Kidney glomerular epithelial cell (primary cell): ENCODE measurements at regions not wholly inside any gene's neighbourhood (a gene's known extent, or its start where the extent isn't known, plus 50 kb on each side); places are given as distances from the start of the nearest gene placed in this dataset.

Source experiments
- DNase-seq: peaks from one replicate; lab custom pipeline; 2025; lab: John Stamatoyannopoulos, UW

DNA sequence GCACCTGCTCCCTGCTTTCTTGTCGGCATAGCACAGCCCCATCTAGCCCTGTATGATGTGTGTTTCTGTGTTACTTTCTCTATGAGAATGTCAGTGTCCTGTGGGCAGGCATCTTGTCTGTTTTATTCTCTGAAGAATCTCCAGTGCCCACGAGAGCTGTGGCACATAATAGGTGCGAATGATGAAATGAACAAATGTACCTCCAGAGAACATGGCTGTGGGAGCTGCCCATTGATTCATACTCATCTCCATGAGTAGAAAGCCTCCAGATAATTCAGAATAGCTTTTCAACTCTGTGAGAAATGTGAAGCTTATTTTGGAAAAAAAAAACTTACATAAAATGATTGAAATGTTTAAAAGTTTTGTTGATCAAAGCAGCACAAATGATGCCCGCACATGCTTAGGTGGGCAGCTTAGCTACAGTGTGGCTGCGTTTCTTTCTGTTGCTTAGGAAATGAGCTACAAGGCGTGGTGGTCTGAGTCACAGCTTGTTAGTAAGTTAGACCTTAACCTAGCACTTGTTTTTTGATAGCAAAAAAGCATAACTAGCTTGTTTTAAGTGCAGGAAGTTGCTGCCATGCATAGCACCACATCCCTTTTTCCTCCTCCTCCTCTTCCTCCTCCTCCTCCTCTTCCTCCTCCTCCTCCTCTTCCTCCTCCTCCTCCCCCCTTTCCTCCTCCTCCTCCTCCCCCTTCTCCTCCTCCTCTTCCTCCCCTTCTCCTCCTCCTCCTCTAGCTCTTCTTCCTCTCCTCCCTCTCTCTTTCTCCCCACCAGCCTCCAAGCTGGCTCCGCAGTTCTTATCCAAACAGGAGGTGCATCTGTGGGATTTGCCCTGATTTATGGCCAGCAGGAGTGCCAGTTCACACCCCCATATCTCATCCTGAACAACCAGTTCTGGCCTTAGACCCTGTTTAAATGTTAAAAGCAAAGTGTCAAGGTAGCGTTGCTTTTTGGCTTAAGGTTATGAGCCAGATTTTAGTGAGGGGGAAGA, 221.5 kb downstream of the IRF8 start:
- DNase-seq: no peak

DNA sequence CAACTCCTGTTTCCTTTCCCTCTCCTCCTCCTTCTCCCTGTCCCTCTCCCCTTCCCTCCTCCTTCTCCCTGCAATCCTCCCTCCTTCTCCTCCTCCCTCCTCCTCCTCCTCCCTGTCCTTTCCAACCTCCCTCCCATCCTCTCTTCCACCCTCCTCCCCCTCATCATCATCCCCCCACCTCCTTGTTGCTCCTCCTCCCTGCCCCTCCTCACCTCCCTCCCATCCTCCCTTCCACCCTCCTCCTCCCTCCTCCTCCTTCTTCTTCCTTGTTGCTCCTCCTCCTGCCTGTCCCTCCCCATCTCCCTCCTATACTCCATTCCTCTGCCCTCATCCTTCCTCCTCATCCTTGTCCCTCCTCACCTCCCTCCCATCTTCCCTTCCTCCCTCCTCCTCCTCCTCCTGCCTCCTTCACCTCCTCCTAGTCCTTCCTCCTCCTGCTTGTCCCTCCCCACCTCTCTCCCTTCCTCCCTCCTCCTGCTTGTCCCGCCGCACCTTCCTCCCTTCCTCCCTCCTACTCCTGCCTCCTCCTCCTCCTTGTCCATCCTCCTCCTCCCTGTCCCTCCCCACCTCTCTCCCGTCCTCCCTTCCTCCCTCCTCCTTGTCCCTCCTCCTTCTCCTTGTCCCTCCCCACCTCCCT, 222.5 kb downstream of the IRF8 start:
- DNase-seq: no peak

DNA sequence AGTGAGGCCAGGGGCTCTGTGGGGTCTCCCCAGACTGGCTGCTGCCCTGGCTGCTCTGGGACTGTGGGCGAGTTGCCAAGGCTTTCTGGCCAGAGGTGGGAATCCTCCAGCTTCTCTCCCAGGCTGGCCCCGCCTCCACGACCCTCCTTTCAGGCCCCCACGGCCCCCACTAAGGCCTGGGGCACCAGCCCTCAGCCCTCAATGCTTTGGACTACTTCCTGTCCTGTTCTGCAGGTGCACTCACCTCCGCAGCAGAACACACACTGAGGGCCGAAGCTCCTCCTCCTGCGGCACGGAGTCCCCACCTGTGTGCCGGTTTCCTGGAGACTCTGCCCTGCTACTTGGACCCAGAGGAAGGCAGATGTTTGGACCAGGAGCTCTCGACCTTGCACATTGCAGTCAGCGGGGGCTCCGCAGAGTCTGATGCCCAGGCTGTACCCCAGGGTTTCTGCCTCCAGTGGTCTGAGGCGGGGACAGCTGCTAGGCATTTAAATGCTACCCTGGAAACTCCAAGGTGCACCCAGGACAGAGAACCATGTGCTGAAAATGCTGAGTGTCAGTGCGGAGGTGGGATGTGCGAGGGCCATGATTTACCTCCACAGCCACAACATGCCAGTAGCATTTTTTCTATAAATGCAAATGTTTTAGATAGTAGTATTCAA, 223.8 kb downstream of the IRF8 start:
- DNase-seq: no peak

DNA sequence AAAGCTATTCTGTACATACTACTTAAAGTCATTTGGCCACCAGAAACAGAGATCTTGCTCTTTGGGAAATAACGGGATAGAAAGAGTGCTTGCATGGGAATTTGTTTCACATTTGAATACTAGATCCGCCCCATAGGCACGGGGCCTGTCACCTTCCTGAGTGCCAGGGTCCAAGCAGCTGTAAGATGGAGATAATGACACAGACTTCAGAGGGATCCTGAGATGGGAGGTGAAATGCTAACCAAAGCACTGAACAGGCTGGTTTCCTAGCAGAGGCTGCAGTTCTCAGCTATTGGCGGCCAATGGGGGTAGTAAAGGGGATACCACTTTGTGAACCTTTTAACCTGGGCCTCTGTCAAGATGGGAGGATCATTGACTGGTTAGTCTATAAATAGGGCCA, 225.4 kb downstream of the IRF8 start:
- DNase-seq: no peak

DNA sequence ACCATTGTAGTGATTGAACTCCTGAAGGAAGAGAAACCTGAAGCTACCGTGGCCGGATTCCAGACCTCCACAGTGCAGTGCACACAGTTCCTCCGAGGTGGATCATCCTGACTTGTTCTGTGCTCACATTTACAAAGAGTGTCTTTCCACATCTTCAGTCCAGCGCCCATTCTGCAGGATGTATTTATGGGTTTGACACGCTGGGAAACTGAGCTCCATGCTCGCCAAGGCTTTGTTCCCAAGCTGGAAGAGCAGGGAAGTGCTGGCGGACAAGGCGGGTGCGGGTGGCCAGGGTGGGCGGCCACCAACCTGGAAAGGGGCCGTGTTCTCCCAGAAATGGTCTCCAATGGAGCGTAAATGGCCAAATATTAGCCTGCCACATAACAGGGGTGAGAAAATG, 227.9 kb downstream of the IRF8 start:
- no peak for DNase-seq

DNA sequence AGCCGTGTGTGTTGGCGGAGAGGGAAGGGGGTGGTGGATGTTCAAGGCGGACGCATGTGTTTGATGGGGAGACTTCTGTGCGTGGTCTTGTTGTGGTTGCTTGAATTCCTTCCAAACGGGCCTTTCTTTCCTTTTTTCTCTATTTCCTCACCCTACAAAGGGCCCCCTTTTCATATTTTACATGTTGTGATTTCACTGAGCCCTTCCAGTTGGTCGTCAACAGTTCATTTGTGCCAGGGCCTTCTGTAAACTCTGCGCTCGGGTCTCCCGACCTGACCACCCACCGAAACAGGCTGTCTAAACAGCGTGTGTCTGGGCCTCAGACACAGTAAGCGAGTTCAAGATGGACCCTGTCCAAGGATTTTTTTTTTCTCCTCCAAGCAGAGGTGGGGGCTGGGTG, 228.4 kb downstream of the IRF8 start:
- DNase-seq: no peak

DNA sequence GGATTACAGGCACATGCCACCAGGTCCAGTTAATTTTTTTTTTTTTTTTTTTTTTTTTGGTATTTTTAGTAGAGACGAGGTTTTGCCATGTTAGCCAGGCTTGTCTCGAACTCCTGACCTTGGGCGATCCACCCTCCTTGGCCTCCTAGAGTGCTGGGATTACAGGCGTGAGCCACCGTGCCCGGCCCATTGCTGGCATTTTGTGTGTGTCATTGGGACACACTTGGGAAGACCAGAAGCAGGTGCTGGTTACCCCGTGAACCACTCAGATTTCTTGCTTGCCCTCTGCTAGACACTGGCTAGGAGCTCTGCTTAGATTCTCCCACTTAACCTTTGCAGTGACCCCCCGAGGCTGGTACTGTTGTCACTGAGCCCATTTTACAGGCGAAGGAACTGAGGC, 229.3 kb downstream of the IRF8 start:
- no peak for DNase-seq

DNA sequence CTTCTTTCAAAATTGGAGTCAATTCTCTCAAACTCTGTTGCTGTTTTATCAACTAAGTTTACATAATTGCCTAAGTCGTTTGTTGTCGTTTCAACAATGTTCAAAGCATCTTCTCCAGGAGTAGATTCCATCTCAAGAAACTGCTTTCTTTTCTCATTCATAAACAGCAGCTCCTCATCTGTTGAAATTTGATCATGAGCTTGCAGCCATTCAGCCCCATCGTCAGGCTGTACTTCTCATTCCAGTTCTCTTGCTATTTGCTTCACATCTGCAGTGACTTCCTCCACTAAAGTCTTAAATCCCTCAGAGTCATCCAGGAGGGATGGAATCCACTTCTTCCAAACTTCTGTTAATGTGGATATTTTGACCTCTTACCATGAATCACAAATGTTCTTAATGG, 230.6 kb downstream of the IRF8 start:
- DNase-seq: no peak

DNA sequence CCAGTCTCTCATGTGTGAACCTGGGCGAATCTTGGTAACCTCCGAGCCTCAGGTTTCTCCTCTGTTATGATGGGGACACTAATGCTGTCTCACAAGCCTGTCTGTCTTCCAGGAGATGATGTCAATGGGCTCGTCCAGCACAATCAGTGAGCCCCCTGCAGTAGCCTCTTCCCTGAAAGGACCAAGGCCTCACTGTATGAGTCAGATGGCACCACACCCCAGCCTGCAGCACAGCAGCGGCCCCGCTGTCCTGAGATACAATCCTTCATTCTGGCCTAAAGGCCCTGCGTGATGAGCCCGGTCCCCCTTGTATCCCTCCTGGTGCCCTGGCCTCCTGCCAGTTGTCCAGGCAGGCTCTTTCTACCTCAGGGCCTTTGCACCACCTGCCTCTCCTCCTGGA, 234.4 kb downstream of the IRF8 start:
- DNase-seq: no peak

DNA sequence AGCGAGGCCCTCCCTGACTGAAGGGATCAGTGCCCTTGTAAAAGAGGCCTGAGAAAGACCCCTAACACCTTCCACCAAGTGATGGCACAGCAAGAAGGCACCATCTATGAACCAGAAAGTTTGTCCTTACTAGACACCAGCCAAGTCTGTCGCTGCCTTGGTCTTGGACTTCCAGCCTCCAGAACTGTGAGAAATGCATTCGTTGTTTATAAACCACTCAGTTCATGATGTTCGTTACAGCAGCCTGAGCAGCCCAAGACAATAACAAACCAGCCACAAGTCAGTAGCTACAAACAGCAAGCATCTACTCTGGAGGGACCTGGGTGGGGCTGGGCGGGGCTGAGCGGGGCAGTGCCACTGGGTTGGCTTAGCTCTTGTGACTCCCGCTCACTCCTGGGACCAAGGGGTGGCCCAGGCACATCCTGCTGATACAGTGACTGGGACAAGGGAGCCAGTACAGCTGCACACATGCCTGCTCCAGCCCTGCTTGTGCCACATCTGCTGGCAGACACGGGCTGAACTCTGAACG, 234.9 kb downstream of the IRF8 start:
- no peak for DNase-seq

DNA sequence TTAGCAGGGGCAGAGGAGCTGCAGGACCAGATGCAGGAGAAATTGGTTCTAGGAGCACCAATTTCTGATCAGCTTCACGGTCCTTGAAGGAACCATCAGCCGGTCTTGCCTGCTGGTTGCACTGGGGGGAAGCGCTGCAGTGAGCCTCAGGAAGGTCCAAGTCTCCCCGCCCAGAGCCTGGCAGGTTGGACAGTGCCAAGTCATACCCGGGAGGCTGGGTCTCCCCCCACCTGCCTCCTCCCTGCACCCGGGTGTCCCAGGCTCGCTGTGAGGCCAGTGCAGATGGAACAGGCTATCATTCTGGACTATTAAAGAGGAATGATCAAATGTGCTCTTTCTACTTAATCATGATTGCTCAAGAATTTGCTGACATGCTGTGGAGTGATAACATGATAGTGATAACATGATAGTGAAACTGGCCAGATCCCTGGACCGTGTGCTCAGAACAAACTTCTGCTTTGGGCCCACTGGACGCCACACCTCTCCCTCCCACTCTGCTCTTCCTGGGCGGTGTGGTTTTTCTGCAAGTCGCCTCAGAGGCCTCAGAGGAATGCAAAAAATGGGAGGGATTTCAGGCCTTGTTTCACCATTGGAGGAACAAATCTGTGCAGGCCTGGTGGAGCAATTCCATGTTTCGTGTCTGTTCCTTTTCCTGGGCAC, 236.0 kb downstream of the IRF8 start:
- DNase-seq: no peak

DNA sequence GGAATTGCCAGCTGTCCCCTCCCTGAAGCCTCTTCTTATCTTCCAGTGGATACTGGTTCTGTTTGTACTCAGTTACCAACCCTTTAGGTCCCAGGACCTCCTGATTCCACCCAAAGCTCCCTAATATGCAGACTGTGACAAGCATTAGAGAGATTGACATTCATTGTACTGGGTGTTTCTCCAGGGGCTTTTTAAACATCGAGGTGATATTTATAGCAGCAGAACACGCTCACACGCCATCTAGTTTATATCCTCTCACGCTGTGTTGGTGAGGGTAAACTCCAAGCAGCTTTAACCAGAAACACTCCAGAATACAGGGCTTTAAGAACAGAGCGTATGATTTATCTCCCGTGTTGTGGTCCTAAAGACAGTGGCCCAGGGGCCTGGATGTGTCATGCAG, 238.4 kb downstream of the IRF8 start:
- no peak for DNase-seq

DNA sequence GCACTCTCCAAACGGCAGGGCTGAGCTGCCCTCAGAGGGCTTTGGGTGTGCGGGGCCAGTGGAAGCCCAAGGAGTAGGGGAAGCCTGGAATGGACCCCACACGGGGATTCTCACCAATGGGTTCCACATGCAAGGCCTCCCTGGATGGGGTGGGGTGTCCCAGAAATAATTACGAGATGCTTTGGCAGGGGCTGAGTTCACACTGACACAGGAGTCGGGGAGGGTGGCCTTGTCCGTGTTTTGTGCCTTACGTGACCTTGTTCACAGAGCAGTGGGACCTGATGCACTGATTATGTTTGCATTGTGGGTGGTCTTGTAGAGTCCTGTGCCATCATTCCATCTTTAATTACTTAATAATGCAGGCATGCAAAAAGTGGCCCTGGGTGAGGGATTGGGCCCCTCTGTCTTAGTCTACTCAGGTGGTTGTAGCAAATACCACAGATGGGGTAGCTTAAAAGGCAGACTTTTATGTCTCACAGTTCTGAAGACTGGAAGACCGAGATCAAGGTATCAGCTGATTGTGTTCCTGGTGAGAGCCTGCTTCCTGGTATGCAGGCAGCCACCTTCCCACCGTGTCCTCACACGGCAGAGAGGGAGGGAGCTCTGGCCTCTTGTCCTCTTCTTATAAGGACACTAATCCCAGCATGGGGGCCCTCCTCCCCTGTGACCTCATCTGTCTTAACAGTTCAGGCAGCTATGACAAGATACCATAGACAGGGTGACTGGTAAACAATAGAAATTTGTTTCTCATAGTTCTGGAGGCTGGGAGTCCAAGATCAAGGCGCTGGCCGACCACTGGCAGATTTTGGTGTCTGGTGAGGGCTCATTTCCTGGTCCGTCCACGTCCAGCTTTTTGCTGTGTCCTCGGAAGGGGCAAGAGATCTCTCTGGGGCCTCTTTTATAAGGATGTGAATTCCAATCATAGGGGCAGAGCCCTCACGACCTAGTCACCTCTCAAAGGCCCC, 239.4 kb downstream of the IRF8 start:
- DNase-seq: no peak

DNA sequence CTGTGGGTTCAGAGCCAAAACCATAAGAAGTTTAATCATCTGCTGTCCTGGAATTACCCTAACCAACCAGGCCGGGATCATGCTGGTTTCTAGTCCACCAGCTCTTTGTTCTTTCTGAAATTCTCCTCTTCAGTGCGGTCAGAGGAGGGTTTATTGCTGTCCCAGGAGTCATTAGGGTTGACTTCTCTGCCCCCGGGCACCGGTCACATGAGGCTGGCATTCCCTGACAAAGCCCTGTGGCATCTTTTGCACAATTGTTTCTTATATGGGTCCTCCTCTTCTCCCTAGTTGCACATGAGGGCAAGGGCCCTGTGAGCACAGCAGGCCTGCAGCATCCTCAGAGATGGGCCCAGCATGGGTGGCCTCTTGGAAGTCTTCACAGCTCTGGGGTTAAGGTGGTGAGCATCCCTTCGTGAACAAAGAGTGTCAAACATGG, 243.9 kb downstream of the IRF8 start:
- DNase-seq: no peak

DNA sequence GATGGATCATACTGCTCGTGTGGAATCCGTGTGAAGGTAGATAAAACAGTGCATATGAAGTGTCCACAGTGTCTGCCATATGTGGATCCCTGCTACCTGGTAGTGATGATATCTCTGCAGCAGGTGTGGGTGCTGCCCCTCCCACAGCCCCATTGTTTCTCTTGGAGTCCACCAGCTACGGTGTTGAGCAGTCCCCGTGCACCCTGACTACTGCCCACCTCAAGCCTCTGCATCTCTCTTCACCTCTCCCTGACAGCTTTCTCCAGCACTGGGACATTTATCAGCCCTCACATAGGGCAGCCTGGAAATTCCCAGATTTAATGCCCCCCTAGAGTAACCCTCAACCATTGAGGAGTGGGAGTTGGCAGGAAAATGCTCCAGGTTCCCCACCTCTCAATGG, 244.7 kb downstream of the IRF8 start:
- no peak for DNase-seq

DNA sequence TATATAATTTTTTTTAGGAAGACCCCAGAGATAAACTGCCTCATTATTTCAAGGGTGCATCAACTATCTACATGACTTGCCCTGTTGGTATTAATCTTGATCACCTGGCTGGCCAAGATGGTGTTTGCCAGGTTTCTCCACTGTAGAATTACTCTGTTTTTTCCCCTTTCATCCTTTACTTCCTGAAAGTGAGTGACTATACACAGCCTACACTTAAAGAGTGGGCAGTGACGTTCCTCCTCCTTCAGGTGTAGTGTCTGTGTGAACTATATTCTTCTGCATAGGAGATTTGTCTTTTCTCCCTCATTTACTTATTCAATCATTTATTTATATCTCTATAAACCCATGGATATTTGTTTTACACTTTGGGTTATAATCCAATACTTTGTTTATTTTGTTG, 246.7 kb downstream of the IRF8 start:
- no peak for DNase-seq

DNA sequence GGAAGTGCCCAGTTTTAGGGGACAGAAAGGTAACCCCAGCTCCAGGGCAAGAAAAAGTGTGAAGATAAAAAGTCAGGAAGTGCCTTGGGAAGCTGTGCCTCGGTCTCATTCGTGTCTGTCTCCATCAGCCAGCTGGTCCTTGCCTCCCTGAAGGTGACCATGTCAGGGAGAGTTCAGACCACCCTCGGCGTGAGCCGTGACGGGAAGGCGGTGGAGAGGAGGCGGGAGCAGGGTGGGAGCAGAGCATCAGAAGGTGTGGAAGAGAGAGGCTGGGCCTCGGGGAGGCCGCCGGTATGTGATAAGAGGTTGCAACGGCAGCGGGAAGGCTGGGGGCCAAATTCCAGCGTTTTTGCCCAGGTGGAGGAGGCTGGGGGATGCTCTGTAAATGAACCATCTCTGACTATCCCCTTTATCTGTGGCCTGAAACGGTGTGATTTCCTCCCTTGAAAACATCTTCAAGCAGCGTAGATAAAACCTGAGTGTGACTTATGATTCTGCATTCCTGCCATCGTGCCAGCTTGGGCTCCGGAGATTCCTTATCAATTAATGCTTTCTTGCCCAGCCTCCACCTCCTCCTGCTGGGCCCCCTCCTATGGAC, 251.8 kb downstream of the IRF8 start:
- DNase-seq: no peak

DNA sequence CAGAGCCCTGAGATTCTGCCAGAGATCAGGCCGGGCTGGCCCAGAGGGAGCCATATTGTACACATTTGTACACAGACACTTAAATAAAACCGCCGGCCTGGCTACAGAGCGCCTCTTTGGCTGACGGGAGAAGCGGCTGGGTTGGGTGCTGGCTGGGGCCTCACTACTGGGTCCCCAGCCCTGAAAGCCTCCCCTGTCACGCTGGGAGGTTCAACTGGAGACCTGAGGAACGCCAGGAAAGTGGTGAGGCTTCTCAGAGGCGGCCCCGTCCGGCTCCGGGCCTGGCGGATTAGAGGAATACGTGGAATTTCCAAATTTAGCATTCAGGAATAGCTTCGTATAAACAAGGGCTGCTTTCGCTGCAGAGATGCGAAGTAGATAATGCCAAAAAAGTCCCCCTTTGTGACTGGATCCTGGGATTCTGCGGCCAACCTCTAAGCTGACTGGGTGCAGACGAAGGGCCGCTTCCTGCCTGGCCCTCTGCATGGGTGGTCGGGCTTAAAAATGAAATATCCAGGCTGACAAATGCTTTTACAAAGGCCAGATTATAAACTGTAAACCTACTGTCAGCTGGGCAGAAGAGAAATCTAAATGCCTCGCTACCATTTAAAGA, 252.4 kb downstream of the IRF8 start:
- no peak for DNase-seq

DNA sequence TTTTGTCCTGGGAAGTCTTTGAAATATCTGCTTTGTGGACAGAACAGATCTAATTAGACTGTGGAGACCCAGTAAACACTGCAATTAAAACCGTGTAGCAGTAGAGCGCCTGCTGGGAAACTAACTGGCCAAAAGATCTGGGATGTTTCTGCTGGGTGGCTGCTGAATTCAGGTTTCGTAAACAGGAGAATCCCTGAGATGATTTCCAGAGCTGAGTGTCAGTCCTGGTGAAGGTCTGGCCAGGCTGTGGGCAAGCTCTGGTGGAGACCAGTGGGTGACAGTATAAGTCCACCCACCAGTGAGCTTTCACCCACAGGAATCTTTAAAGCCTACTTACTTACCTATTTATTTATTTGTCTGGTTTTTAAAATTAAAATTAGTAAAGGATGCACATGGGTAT, 257.2 kb downstream of the IRF8 start:
- DNase-seq: no peak

DNA sequence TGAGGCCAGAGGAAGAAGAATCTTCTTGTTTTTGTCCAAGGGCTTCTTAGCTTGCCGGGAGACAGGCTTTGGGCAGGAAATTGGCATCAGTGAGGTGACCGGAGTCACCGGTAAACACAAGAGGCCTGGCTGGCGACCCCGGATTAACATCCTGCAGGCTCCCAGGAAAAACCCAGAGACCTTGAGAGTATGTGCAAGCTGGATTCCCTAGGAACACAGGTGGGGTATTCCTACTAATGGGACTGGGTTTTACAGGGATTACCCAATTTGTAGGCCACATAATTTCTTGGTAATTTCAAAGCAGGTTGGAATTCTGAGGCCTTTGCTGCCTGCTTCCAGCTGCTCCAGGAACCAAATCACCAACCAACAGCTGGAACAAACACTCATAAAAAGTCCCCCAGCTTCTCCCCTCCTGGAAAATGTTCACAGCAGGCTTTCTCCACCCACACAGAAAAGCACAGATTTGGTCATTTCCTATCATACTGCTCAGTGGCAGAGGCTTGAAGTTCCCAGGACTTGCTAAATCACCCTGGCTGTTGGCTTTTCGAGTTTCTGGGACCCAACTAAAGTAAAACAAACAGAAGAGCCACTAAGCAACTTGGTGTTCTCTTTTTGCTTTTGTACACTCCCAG, 258.8 kb downstream of the IRF8 start:
- DNase-seq: no peak
